OCI-LY1 (cell line): ENCODE measurements at regions not wholly inside any gene's neighbourhood (a gene's known extent, or its start where the extent isn't known, plus 50 kb on each side); places are given as distances from the start of the nearest gene placed in this dataset.

Experiments used
- CTCF ChIP-seq: fragments of 200-600 bp; sonication (generic), shearing (Covaris generic); IDR thresholded peaks from 2 replicates; pipeline ENCODE4 v1.5.1; 2017; ENCODE audit warnings: mild to moderate bottlenecking, antibody characterized with exemption, low read length, moderate library complexity, mixed read lengths
- EZH2 ChIP-seq: fragments of 200-600 bp; sonication (generic), shearing (Covaris generic); IDR thresholded peaks from 2 replicates; pipeline ENCODE4 v1.8.0; 2017; ENCODE audit warnings: borderline replicate concordance, mixed run types, mild to moderate bottlenecking, antibody characterized with exemption, low read length, moderate library complexity, mixed read lengths

GRCh38 chr2:176683618-176684111 lies 414.4 kb downstream of the MTX2 start:
- TF ChIP-seq CTCF (no peak), EZH2 (no peak)
